ENCODE measurements at regions not wholly inside any gene's neighbourhood (a gene's known extent, or its start where the extent isn't known, plus 50 kb on each side); places are given as distances from the start of the nearest gene placed in this dataset.

DNA sequence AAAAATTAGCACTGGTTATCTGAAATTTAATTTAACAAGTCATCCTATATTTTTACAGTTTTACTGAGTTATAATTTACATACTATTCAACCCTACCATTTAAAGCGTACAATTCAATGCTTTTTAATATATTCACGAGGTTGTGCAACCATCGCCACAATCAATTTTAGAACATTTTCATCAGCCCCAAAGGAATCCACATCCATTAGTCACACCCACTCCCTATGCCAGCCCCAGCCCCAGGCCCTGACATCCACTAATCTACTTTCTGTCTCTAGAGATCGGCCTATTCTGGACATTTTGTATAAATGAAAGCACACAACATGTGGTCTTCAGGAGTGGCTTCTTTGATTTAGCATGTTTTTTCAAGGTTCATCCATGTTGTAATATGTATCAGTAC is 134.7 kb downstream of the PSMG1 start:
- TF ChIP-seq ZBTB7A (IDR thresholded peaks at IDR 0.05; ENCODE audit: low read depth) (no peak), YY1 (IDR thresholded peaks at IDR 0.05; ENCODE audit: low read depth) (no peak), CEBPB (IDR thresholded peaks at IDR 0.05) (no peak), CREB1 (IDR thresholded peaks at IDR 0.05; ENCODE audit: low read depth) (no peak), NFIC (IDR thresholded peaks at IDR 0.05) (no peak), FOXM1 (IDR thresholded peaks at IDR 0.05; ENCODE audit: borderline replicate concordance, low read depth) (no peak), TAF1 (IDR thresholded peaks at IDR 0.05; ENCODE audit: low read depth) (no peak), EGR1 (IDR thresholded peaks at IDR 0.05) (no peak), RAD21 (IDR thresholded peaks at IDR 0.05; ENCODE audit: low read depth) (no peak), TEAD4 (IDR thresholded peaks at IDR 0.05) (no peak), EP300 (IDR thresholded peaks at IDR 0.05; ENCODE audit: borderline replicate concordance) (no peak)
- TF ChIP-seq, protein P1, sequence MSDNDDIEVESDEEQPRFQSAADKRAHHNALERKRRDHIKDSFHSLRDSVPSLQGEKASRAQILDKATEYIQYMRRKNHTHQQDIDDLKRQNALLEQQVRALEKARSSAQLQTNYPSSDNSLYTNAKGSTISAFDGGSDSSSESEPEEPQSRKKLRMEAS (IDR thresholded peaks at IDR 0.05): no peak
- TF ChIP-seq, protein P2, sequence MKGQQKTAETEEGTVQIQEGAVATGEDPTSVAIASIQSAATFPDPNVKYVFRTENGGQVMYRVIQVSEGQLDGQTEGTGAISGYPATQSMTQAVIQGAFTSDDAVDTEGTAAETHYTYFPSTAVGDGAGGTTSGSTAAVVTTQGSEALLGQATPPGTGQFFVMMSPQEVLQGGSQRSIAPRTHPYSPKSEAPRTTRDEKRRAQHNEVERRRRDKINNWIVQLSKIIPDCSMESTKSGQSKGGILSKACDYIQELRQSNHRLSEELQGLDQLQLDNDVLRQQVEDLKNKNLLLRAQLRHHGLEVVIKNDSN (IDR thresholded peaks at IDR 0.05): no peak

Data from Ishikawa (cell line).